ENCODE measurements at regions not wholly inside any gene's neighbourhood (a gene's known extent, or its start where the extent isn't known, plus 50 kb on each side); places are given as distances from the start of the nearest gene placed in this dataset.

DNA sequence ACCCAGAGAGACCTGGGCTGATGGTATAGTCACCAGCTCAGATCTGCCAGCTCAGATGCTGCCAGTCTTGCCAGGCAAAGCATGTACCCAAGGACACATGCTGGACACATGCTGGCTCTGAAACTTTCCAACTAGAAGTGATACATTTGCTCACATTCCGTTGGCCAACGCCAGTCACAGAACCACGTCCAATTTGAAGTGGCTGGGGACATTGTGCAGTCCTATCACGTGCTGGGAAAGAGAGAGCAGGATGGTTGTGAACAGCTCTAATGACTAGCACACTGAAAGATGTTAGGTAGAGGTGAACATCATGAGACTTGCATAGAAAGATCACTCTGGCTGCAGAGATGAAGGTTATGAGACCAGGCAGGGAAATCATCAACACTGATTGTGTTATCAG lies 308.5 kb upstream of the ROPN1 start:
- Histone ChIP-seq H3K27ac (no peak overlapping the region), H3K4me1 (no peaks in the 10 kb centered on the region), H3K79me2 (no peaks in the 10 kb centered on the region), H2AFZ (no peak overlapping the region), H3K4me3 (ENCODE audit: low read depth, low read length) (no peak overlapping the region), H3K27me3 (ENCODE audit: control insufficient read depth, insufficient read depth, low read length) (no peaks in the 10 kb centered on the region), H3K9me3 (ENCODE audit: control insufficient read depth, low read length) (no peaks in the 10 kb centered on the region), H3K4me2 (ENCODE audit: low read length) (no peak overlapping the region), H3K36me3 (ENCODE audit: control insufficient read depth, insufficient read depth, low read length) (no peaks in the 10 kb centered on the region), H3K9ac (no peak overlapping the region)
- TF ChIP-seq, protein P1, sequence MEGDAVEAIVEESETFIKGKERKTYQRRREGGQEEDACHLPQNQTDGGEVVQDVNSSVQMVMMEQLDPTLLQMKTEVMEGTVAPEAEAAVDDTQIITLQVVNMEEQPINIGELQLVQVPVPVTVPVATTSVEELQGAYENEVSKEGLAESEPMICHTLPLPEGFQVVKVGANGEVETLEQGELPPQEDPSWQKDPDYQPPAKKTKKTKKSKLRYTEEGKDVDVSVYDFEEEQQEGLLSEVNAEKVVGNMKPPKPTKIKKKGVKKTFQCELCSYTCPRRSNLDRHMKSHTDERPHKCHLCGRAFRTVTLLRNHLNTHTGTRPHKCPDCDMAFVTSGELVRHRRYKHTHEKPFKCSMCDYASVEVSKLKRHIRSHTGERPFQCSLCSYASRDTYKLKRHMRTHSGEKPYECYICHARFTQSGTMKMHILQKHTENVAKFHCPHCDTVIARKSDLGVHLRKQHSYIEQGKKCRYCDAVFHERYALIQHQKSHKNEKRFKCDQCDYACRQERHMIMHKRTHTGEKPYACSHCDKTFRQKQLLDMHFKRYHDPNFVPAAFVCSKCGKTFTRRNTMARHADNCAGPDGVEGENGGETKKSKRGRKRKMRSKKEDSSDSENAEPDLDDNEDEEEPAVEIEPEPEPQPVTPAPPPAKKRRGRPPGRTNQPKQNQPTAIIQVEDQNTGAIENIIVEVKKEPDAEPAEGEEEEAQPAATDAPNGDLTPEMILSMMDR (IDR thresholded peaks at IDR 0.05), result no peak

DNA sequence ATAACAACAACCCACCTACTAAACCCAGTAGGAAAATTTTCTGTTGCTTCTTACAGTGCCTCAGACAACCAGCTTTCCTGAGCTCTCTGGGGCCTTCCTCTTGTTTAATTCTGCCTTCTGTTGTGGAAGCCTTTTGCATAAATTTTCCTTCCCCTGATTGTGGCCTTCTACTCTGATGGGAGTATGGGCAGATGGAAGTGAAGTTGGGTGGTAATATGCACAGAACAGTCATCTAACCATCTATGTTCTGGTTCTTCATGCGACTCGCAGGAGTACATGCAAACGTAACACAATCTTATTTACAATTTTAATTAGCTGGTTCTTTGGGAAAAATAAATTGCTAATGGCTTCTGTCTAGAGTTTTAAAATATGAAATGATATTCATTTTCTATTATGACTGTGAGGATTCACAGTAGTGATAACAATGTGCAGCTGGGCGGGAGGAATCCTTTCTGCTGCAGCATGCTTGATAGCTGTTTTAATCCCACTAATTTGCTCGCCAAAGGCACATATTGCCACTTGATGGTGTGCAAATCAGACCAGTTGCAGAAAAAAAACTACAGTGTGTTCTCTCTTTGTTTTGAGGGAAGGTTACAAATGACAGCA lies 311.5 kb upstream of the ROPN1 start:
- Histone ChIP-seq H3K27ac (no peak overlapping the region), H3K36me3 (ENCODE audit: control insufficient read depth, insufficient read depth, low read length) (no peaks in the 10 kb centered on the region), H3K4me2 (ENCODE audit: low read length) (no peak overlapping the region), H3K79me2 (no peaks in the 10 kb centered on the region), H3K4me1 (no peaks in the 10 kb centered on the region), H3K9me3 (ENCODE audit: control insufficient read depth, low read length) (no peaks in the 10 kb centered on the region), H2AFZ (no peak overlapping the region), H3K27me3 (ENCODE audit: control insufficient read depth, insufficient read depth, low read length) (no peaks in the 10 kb centered on the region), H3K4me3 (ENCODE audit: low read depth, low read length) (no peak overlapping the region), H3K9ac (no peak overlapping the region)
- TF ChIP-seq, protein P1 (IDR thresholded peaks at IDR 0.05), result no peak

DNA sequence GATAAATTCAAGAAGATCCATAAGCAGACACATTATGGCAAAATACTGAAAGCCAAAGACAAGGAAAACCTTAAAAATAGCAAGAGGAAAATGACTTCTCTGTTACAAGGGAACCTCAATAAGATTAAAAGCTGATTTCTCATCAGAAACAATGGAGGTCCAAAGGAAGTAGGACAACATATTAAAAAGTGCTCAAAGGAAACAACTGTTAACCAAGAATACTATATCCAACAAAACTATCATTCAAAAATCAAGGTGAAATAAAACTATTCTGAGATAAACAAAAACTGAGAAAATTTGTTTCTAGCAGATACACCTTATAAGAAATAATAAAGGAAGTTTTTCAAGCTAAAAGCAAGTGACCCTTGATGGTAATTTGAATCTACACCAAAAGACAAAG lies 314.7 kb upstream of the ROPN1 start:
- Histone ChIP-seq H3K27me3 (ENCODE audit: control insufficient read depth, insufficient read depth, low read length) (no peaks in the 10 kb centered on the region), H3K27ac (no peak overlapping the region), H3K4me3 (ENCODE audit: low read depth, low read length) (no peak overlapping the region), H3K9ac (no peak overlapping the region), H3K4me1 (no peaks in the 10 kb centered on the region), H3K9me3 (ENCODE audit: control insufficient read depth, low read length) (no peaks in the 10 kb centered on the region), H3K79me2 (no peaks in the 10 kb centered on the region), H3K36me3 (ENCODE audit: control insufficient read depth, insufficient read depth, low read length) (no peaks in the 10 kb centered on the region), H3K4me2 (ENCODE audit: low read length) (no peak overlapping the region), H2AFZ (no peak overlapping the region)
- TF ChIP-seq, protein P1 (IDR thresholded peaks at IDR 0.05), result no peak

DNA sequence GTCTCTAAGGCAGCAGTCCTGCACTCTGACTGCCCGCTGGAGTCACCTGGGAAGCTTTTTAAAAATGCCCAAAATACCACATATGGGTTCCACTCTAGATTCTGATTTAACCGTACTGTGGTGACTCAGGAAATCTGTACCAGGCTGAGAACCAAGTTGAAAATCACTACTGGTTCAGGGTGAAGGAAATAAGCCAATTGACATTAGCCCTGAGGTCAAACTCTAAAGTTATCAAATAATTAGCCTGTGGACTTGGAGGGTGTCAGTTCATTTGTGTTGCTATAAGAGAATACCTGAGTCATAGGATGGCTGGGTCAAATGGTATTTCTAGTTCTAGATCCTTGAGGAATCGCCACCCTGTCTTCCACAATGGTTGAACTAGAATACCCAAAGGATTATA lies 321.7 kb upstream of the ROPN1 start:
- no peaks in the 10 kb centered on the region for H3K4me1 ChIP-seq
- no peaks in the 10 kb centered on the region for H3K27me3 ChIP-seq (ENCODE audit: control insufficient read depth, insufficient read depth, low read length)
- no peaks in the 10 kb centered on the region for H3K36me3 ChIP-seq (ENCODE audit: control insufficient read depth, insufficient read depth, low read length)
- no peaks in the 10 kb centered on the region for H3K79me2 ChIP-seq
- H2AFZ ChIP-seq, result no peak overlapping the region
- no peak overlapping the region for H3K27ac ChIP-seq
- no peaks in the 10 kb centered on the region for H3K9me3 ChIP-seq (ENCODE audit: control insufficient read depth, low read length)
- no peak overlapping the region for H3K4me2 ChIP-seq (ENCODE audit: low read length)
- no peak overlapping the region for H3K4me3 ChIP-seq (ENCODE audit: low read depth, low read length)
- TF ChIP-seq, protein P1 (IDR thresholded peaks at IDR 0.05), result no peak
- no peak overlapping the region for H3K9ac ChIP-seq

Data from parathyroid adenoma (tissue), 2 donors.